H7 (cell line): ENCODE measurements at regions not wholly inside any gene's neighbourhood (a gene's known extent, or its start where the extent isn't known, plus 50 kb on each side); places are given as distances from the start of the nearest gene placed in this dataset.

ENCODE experiments used
- DNase-seq: peaks from one replicate; pipeline ENCODE4 v3.0.0; 2012
- H3K27me3 ChIP-seq: 2 replicates; pipeline ENCODE4 v1.6.0; 2011; ENCODE audit warnings: mild to moderate bottlenecking, low read length; ENCODE audit not compliant: control insufficient read depth, insufficient read depth
- H3K36me3 ChIP-seq: replicated peaks from 2 replicates; pipeline ENCODE4 v1.5.1; 2011; ENCODE audit warnings: low read length; ENCODE audit not compliant: control insufficient read depth, insufficient read depth
- H3K4me3 ChIP-seq: 2 replicates; pipeline ENCODE4 v1.5.1; 2011; ENCODE audit warnings: low read depth, mild to moderate bottlenecking, control low read depth, low read length, moderate library complexity; ENCODE audit not compliant: insufficient read depth

- Histone ChIP-seq H3K27me3 (no peaks in the 10 kb centered on the region), H3K4me3 (no peak overlapping the region)
- no peak for DNase-seq
Observed at GRCh38 chr9:115649991-115650472, 503.6 kb upstream of the PAPPA start.

GRCh38 chr9:115650768-115651167 lies 502.8 kb upstream of the PAPPA start:
- Histone ChIP-seq H3K27me3 (no peaks in the 10 kb centered on the region), H3K36me3 (no peaks in the 10 kb centered on the region), H3K4me3 (no peak overlapping the region)
- DNase-seq: no peak

More at GRCh38 chr9:115649991-115650472, 503.6 kb upstream of the PAPPA start:
- H3K36me3 ChIP-seq: no peaks in the 10 kb centered on the region

GRCh38 chr9:115651461-115651860 lies 502.1 kb upstream of the PAPPA start:
- H3K27me3 ChIP-seq: no peaks in the 10 kb centered on the region
- no peak for DNase-seq
- H3K36me3 ChIP-seq: no peaks in the 10 kb centered on the region
- H3K4me3 ChIP-seq: no peak overlapping the region

- no peak overlapping the region for H3K4me3 ChIP-seq
- no peak for DNase-seq
- no peaks in the 10 kb centered on the region for H3K27me3 ChIP-seq
- H3K36me3 ChIP-seq: no peaks in the 10 kb centered on the region
Observed at GRCh38 chr9:115653171-115653606, 500.4 kb upstream of the PAPPA start.

- Histone ChIP-seq H3K4me3 (no peak overlapping the region), H3K36me3 (no peaks in the 10 kb centered on the region), H3K27me3 (no peaks in the 10 kb centered on the region)
- DNase-seq: no peak
Observed at GRCh38 chr9:115657695-115658094, 495.9 kb upstream of the PAPPA start.

GRCh38 chr9:115665519-115665918 lies 488.1 kb upstream of the PAPPA start:
- no peaks in the 10 kb centered on the region for H3K36me3 ChIP-seq
- no peak overlapping the region for H3K4me3 ChIP-seq
- no peak for DNase-seq
- H3K27me3 ChIP-seq: no peaks in the 10 kb centered on the region

GRCh38 chr9:115668521-115668920 lies 485.1 kb upstream of the PAPPA start:
- DNase-seq: no peak

GRCh38 chr9:115671236-115671962 lies 482.2 kb upstream of the PAPPA start:
- H3K4me3 ChIP-seq: no peak overlapping the region
- no peak for DNase-seq
- H3K27me3 ChIP-seq: no peaks in the 10 kb centered on the region
- no peaks in the 10 kb centered on the region for H3K36me3 ChIP-seq

More at GRCh38 chr9:115668521-115668920, 485.1 kb upstream of the PAPPA start:
- Histone ChIP-seq H3K27me3 (no peaks in the 10 kb centered on the region), H3K36me3 (no peaks in the 10 kb centered on the region), H3K4me3 (no peak overlapping the region)

- DNase-seq: no peak
- Histone ChIP-seq H3K36me3 (no peaks in the 10 kb centered on the region), H3K27me3 (no peaks in the 10 kb centered on the region), H3K4me3 (no peak overlapping the region)
Observed at GRCh38 chr9:115671963-115672305, 481.7 kb upstream of the PAPPA start.

GRCh38 chr9:115672477-115673316 lies 480.9 kb upstream of the PAPPA start:
- no peaks in the 10 kb centered on the region for H3K36me3 ChIP-seq
- no peaks in the 10 kb centered on the region for H3K27me3 ChIP-seq
- DNase-seq: no peak
- H3K4me3 ChIP-seq: no peak overlapping the region

GRCh38 chr9:115673599-115673998 lies 480.0 kb upstream of the PAPPA start:
- no peak for DNase-seq
- no peaks in the 10 kb centered on the region for H3K27me3 ChIP-seq
- H3K36me3 ChIP-seq: no peaks in the 10 kb centered on the region
- H3K4me3 ChIP-seq: no peak overlapping the region

GRCh38 chr9:115674091-115674490 lies 479.5 kb upstream of the PAPPA start:
- Histone ChIP-seq H3K36me3 (no peaks in the 10 kb centered on the region), H3K27me3 (no peaks in the 10 kb centered on the region), H3K4me3 (no peak overlapping the region)
- no peak for DNase-seq

- no peak overlapping the region for H3K4me3 ChIP-seq
- no peaks in the 10 kb centered on the region for H3K36me3 ChIP-seq
- DNase-seq: no peak
- no peaks in the 10 kb centered on the region for H3K27me3 ChIP-seq
Observed at GRCh38 chr9:115675834-115676233, 477.8 kb upstream of the PAPPA start.

GRCh38 chr9:115680231-115680630 lies 473.4 kb upstream of the PAPPA start:
- H3K4me3 ChIP-seq: no peak overlapping the region
- DNase-seq: no peak

GRCh38 chr9:115681585-115681984 lies 472.0 kb upstream of the PAPPA start:
- no peak for DNase-seq
- Histone ChIP-seq H3K36me3 (no peaks in the 10 kb centered on the region), H3K27me3 (no peaks in the 10 kb centered on the region), H3K4me3 (no peak overlapping the region)

More at GRCh38 chr9:115680231-115680630, 473.4 kb upstream of the PAPPA start:
- H3K36me3 ChIP-seq: no peaks in the 10 kb centered on the region
- H3K27me3 ChIP-seq: no peaks in the 10 kb centered on the region
